ENCODE measurements at regions not wholly inside any gene's neighbourhood (a gene's known extent, or its start where the extent isn't known, plus 50 kb on each side); places are given as distances from the start of the nearest gene placed in this dataset.

DNA sequence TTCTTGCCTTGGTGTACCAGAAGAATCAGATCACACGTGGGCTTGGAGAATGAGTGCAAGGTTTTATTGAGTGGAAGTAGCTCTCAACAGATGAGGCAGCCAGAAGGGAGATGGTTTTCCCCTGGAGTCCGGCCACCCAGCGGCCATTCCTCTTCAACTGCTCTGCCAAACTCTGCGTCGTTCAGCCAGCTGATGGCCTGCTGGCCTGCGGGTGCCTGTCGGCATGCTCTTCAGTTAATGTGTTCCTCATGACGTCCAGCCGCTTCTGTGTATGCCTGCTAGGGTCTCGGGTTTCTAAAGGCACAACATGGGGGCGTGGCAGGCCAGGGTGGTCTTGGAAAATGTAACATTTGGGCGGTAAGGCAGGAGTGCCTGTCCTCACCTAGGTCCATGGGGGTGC, 487.9 kb upstream of the LRRC4C start:
- Histone ChIP-seq H2AFZ (ENCODE audit: low read depth, low read length) (no peak overlapping the region), H3K4me1 (ENCODE audit: control insufficient read depth, extremely low read depth, insufficient read depth, low read length) (no peaks in the 10 kb centered on the region), H3K9me1 (replicated peaks; ENCODE audit: control insufficient read depth, extremely low read depth, insufficient read depth, low read length) (no peaks in the 10 kb centered on the region), H3K27ac (ENCODE audit: insufficient read depth, low read depth, low read length) (no peak overlapping the region), H3K79me2 (ENCODE audit: control insufficient read depth, insufficient read depth, low read length) (no peaks in the 10 kb centered on the region), H3K9me3 (replicated peaks; ENCODE audit: control insufficient read depth, insufficient read depth, low read length) (no peaks in the 10 kb centered on the region), H4K20me1 (replicated peaks; ENCODE audit: control insufficient read depth, extremely low read depth, insufficient read depth, low read length) (no peaks in the 10 kb centered on the region), H3K4me2 (ENCODE audit: insufficient read depth, low read length) (no peak overlapping the region), H3K4me3 (replicated peaks in 1 of 3; ENCODE audit: insufficient read depth in 1 of 3, low read depth in 1 of 3, low read length in 3 of 3) (no peak overlapping the region), H3K27me3 (ENCODE audit: control insufficient read depth in 2 of 2, insufficient read depth in 2 of 2, low read length in 2 of 2) (no peaks in the 10 kb centered on the region), H3K36me3 (ENCODE audit: control insufficient read depth in 2 of 2, extremely low read depth in 1 of 2, insufficient read depth in 2 of 2, low read length in 2 of 2) (no peaks in the 10 kb centered on the region), H3K9ac (replicated peaks; ENCODE audit: extremely low read depth, insufficient read depth, low read length) (no peak overlapping the region)
- BruUV-seq (replicated peaks), result no TSS peak
- TF ChIP-seq JUN (IDR thresholded peaks at IDR 0.05; ENCODE audit: borderline replicate concordance, insufficient read depth, insufficient read length, low read depth) (no peak), POLR2AphosphoS5 (IDR thresholded peaks at IDR 0.05; ENCODE audit: insufficient read depth, low read depth, low read length) (no peak), POLR2A (IDR thresholded peaks at IDR 0.05; ENCODE audit: low read depth, low read length) (no peak), FOS (IDR thresholded peaks at IDR 0.05; ENCODE audit: borderline replicate concordance, insufficient read depth, low read length) (no peak), GATA2 (IDR thresholded peaks at IDR 0.05; ENCODE audit: insufficient read depth, insufficient read length, low read depth, low read length) (no peak), EZH2 (IDR thresholded peaks at IDR 0.05; ENCODE audit: borderline replicate concordance, low read depth, low read length, severe bottlenecking) (no peak)
- TF ChIP-seq, protein P1, sequence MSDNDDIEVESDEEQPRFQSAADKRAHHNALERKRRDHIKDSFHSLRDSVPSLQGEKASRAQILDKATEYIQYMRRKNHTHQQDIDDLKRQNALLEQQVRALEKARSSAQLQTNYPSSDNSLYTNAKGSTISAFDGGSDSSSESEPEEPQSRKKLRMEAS (IDR thresholded peaks at IDR 0.05; ENCODE audit: insufficient read depth, insufficient read length), result no peak
- intact Hi-C loops (cut with micrococcal nuclease), result no loop called here
- FAIRE-seq (no peak), DNase-seq (ENCODE audit: low read depth, low spot score) (no peak)
- CTCF ChIA-PET, result no interaction called here
- dilution Hi-C loops (cut with MboI; ENCODE audit: extremely low pct_ligation_motif_present, low sequenced_read_pairs), result no loop called here
- POLR2A ChIA-PET, result no interaction called here

DNA sequence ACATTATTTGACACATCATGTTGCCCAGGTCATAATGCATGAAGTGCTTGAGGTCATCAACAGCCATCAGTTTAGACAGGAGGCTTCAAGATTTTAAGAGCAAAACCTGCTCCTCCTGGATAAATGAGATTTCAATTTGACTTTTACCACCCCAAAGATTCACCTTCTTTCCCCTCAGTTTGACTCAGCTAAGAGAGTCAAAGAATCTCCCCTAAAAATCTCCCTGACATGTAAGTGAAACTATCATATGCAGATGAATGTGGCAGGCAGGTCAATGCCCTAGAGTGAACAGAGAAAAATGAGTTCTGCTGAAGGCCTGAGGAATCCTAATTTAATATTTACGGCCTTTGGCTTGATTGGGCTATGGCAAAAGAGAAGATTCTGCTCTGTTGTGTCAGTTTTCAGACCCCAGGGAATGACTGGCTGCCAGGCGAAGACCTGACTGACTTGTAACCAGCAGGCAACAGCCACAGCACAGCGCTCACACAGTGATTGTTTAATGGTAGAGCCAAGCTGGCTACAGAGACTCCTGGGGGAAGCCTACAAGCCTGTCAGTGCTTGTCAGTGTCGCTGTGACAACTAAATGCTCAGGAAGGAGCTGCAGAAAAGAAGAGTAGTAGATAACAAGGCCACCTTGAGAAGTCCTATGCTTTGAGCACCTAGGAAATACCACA, 491.2 kb upstream of the LRRC4C start:
- no peak overlapping the region for H3K27ac ChIP-seq (ENCODE audit: insufficient read depth, low read depth, low read length)
- H2AFZ ChIP-seq (ENCODE audit: low read depth, low read length), result no peak overlapping the region
- H3K4me1 ChIP-seq (ENCODE audit: control insufficient read depth, extremely low read depth, insufficient read depth, low read length), result no peaks in the 10 kb centered on the region
- H3K27me3 ChIP-seq (ENCODE audit: control insufficient read depth in 2 of 2, insufficient read depth in 2 of 2, low read length in 2 of 2), result no peaks in the 10 kb centered on the region
- H3K36me3 ChIP-seq (ENCODE audit: control insufficient read depth in 2 of 2, extremely low read depth in 1 of 2, insufficient read depth in 2 of 2, low read length in 2 of 2), result no peaks in the 10 kb centered on the region
- H3K9me1 ChIP-seq (replicated peaks; ENCODE audit: control insufficient read depth, extremely low read depth, insufficient read depth, low read length), result no peaks in the 10 kb centered on the region
- DNase-seq (ENCODE audit: low read depth, low spot score) (no peak), FAIRE-seq (no peak)
- dilution Hi-C loops (cut with MboI; ENCODE audit: extremely low pct_ligation_motif_present, low sequenced_read_pairs), result no loop called here
- no peaks in the 10 kb centered on the region for H4K20me1 ChIP-seq (replicated peaks; ENCODE audit: control insufficient read depth, extremely low read depth, insufficient read depth, low read length)
- H3K9me3 ChIP-seq (replicated peaks; ENCODE audit: control insufficient read depth, insufficient read depth, low read length), result no peaks in the 10 kb centered on the region
- ChIA-PET CTCF (no interaction called here), POLR2A (no interaction called here)
- intact Hi-C loops (cut with micrococcal nuclease), result no loop called here
- no peak overlapping the region for H3K4me3 ChIP-seq (replicated peaks in 1 of 3; ENCODE audit: insufficient read depth in 1 of 3, low read depth in 1 of 3, low read length in 3 of 3)
- TF ChIP-seq POLR2AphosphoS5 (IDR thresholded peaks at IDR 0.05; ENCODE audit: insufficient read depth, low read depth, low read length), result no peak
- TF ChIP-seq GATA2 (IDR thresholded peaks at IDR 0.05; ENCODE audit: insufficient read depth, insufficient read length, low read depth, low read length), result no peak
- no peak for TF ChIP-seq FOS (IDR thresholded peaks at IDR 0.05; ENCODE audit: borderline replicate concordance, insufficient read depth, low read length)
- no TSS peak for BruUV-seq (replicated peaks)
- H3K4me2 ChIP-seq (ENCODE audit: insufficient read depth, low read length), result no peak overlapping the region
- H3K79me2 ChIP-seq (ENCODE audit: control insufficient read depth, insufficient read depth, low read length), result no peaks in the 10 kb centered on the region
- no peak overlapping the region for H3K9ac ChIP-seq (replicated peaks; ENCODE audit: extremely low read depth, insufficient read depth, low read length)

All from endothelial cell of umbilical vein (primary cell).